Dermis microvascular lymphatic vessel endothelial cell (primary cell): ENCODE measurements at regions not wholly inside any gene's neighbourhood (a gene's known extent, or its start where the extent isn't known, plus 50 kb on each side); places are given as distances from the start of the nearest gene placed in this dataset.
"Not testable (repeated sequence)": the region's sequence is repeated elsewhere in the genome, so short reads cannot be mapped to it uniquely, and the experiment has no call there.

ENCODE experiments used
- DNase-seq, 2 donors: peaks; one replicate each; pipeline versions ENCODE4 v3.0.0 to v3.0.0-alpha.2; 2010; ENCODE audit warnings: low read depth in 2 of 2

- DNase-seq, result no peak
These were observed 198.5 kb upstream of the ADAMTSL1 start for GRCh38 chr9:18275313-18275990.

- DNase-seq, result no peak
These were observed 192.7 kb upstream of the ADAMTSL1 start for GRCh38 chr9:18281291-18281690.

- DNase-seq, result no peak
These were observed 179.7 kb upstream of the ADAMTSL1 start for GRCh38 chr9:18294229-18294628.

- no peak for DNase-seq
These were observed 177.3 kb upstream of the ADAMTSL1 start for GRCh38 chr9:18296702-18297055.

GRCh38 chr9:18297056-18297841 is 176.7 kb upstream of the ADAMTSL1 start:
- DNase-seq, result peak in 1 of 2 donors; percentile 68

GRCh38 chr9:18299449-18299848 is 174.5 kb upstream of the ADAMTSL1 start:
- DNase-seq, result no peak

GRCh38 chr9:18305167-18305806 is 168.7 kb upstream of the ADAMTSL1 start:
- DNase-seq, result not testable (repeated sequence)

- peak in 1 of 2 donors; percentile 82 for DNase-seq
These were observed 159.6 kb upstream of the ADAMTSL1 start for GRCh38 chr9:18314316-18314715.

GRCh38 chr9:18317896-18318295 is 156.1 kb upstream of the ADAMTSL1 start:
- no peak for DNase-seq

GRCh38 chr9:18319918-18320445 is 154.0 kb upstream of the ADAMTSL1 start:
- peak in 1 of 2 donors; percentile 63 for DNase-seq

- DNase-seq, result no peak
These were observed 148.8 kb upstream of the ADAMTSL1 start for GRCh38 chr9:18324928-18325745.

- DNase-seq, result not testable (repeated sequence)
These were observed 148.3 kb upstream of the ADAMTSL1 start for GRCh38 chr9:18325746-18326011.

- no peak for DNase-seq
These were observed 146.8 kb upstream of the ADAMTSL1 start for GRCh38 chr9:18327121-18327520.

GRCh38 chr9:18330401-18331309 is 143.3 kb upstream of the ADAMTSL1 start:
- DNase-seq, result peak in 1 of 2 donors; percentile 64

- peak in 1 of 2 donors; percentile 42 for DNase-seq
These were observed 142.7 kb upstream of the ADAMTSL1 start for GRCh38 chr9:18331310-18331684.

- DNase-seq, result peak; percentile 22 to 97
These were observed 142.1 kb upstream of the ADAMTSL1 start for GRCh38 chr9:18331808-18332209.

GRCh38 chr9:18333157-18333556 is 140.8 kb upstream of the ADAMTSL1 start:
- DNase-seq, result peak in 1 of 2 donors; percentile 95

GRCh38 chr9:18335825-18336224 is 138.1 kb upstream of the ADAMTSL1 start:
- no peak for DNase-seq

- DNase-seq, result no peak
These were observed 135.9 kb upstream of the ADAMTSL1 start for GRCh38 chr9:18338042-18338441.

GRCh38 chr9:18343784-18344183 is 130.2 kb upstream of the ADAMTSL1 start:
- no peak for DNase-seq

- DNase-seq, result no peak
These were observed 127.2 kb upstream of the ADAMTSL1 start for GRCh38 chr9:18346745-18347144.
